ENCODE measurements at regions not wholly inside any gene's neighbourhood (a gene's known extent, or its start where the extent isn't known, plus 50 kb on each side); places are given as distances from the start of the nearest gene placed in this dataset.

- TF ChIP-seq CHD7 (IDR thresholded peaks at IDR 0.05; ENCODE audit: insufficient replicate concordance, low read length) (no peak), E2F6 (IDR thresholded peaks at IDR 0.05) (no peak), ZNF274 (IDR thresholded peaks at IDR 0.05; ENCODE audit: borderline replicate concordance, extremely low read depth, low read length) (no peak), TBP (IDR thresholded peaks at IDR 0.05; ENCODE audit: low read depth, low read length) (no peak), USF2 (IDR thresholded peaks at IDR 0.05; ENCODE audit: low read length) (no peak), ATF2 (IDR thresholded peaks at IDR 0.05; ENCODE audit: low read length) (no peak), POLR2A (IDR thresholded peaks at IDR 0.05; ENCODE audit: control extremely low read depth in 1 of 2, low read depth in 2 of 2, low read length in 2 of 2) (no peak), CBX8 (IDR thresholded peaks at IDR 0.05; ENCODE audit: borderline replicate concordance, low read depth, low read length) (no peak), NRF1 (IDR thresholded peaks at IDR 0.05; ENCODE audit: low read depth, low read length) (no peak)
These were observed 165.3 kb upstream of the FAM241A start (continued) for GRCh38 chr4:111979921-111980320.
